ENCODE measurements at regions not wholly inside any gene's neighbourhood (a gene's known extent, or its start where the extent isn't known, plus 50 kb on each side); places are given as distances from the start of the nearest gene placed in this dataset.

GRCh38 chr13:74409551-74409950 is 275.3 kb upstream of the KLF12 start:
- TF ChIP-seq POLR2A (IDR thresholded peaks at IDR 0.05; ENCODE audit: extremely low read depth, insufficient read length), result no peak
- no peak for TF ChIP-seq MAX (IDR thresholded peaks at IDR 0.05; ENCODE audit: low read depth, low read length)

Data from NB4 (cell line).